Skeletal muscle cell (primary cell): ENCODE measurements at regions not wholly inside any gene's neighbourhood (a gene's known extent, or its start where the extent isn't known, plus 50 kb on each side); places are given as distances from the start of the nearest gene placed in this dataset.
A peak's percentile ranks its signal among the peaks of the same experiment; 100 is the strongest.
"Not testable (repeated sequence)": the region's sequence is repeated elsewhere in the genome, so short reads cannot be mapped to it uniquely, and the experiment has no call there.

Experiments
- DNase-seq: peaks from one replicate; pipeline ENCODE4 v3.0.0-alpha.2; 2010; ENCODE audit warnings: low read depth
- H3K4me3 ChIP-seq: 2 replicates; pipeline ENCODE4 v1.5.1; 2011; ENCODE audit warnings: low read depth, mild to moderate bottlenecking, control low read depth, low read length, moderate library complexity

DNA sequence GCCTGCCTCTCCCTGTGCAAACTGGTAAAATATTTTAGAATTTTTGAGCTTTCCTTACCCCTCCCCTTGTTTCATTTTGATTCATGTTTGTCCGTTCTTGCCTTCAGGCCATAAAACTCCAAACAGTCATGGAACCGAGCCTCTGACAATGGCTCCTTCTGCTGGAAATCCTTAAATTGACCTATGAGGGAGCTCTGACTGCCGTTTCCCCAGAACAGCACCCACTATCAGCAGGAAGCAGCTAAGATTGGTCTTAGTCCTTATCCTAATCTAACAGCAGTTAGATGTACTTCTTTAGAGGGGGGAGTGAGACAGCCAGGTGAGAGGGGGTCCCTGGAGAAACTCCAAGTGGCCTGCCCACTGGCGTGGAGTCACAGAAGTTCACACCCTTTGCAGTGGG, 106.7 kb downstream of the FAM174A start:
- DNase-seq, result no peak
- H3K4me3 ChIP-seq, result no peak overlapping the region

DNA sequence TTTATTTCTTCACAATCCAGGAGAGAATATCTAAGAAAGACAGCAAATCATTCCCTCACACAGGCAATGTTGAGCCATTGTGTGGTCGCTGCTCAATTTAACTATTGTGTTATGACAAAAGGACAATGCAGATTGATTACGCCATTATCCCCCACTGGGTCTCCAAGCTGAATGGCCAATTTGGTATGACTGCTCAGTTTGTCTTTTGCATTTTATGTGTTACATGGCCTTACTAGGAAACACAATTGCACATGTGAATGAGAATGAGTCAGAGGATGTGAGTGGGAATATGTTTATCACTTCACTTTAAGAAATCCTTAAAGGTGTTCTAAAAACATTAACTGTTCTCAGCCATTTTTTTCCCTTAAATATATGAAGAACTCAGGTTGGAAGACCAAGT, 108.3 kb downstream of the FAM174A start:
- H3K4me3 ChIP-seq, result no peak overlapping the region
- DNase-seq, result peak; percentile 12

DNA sequence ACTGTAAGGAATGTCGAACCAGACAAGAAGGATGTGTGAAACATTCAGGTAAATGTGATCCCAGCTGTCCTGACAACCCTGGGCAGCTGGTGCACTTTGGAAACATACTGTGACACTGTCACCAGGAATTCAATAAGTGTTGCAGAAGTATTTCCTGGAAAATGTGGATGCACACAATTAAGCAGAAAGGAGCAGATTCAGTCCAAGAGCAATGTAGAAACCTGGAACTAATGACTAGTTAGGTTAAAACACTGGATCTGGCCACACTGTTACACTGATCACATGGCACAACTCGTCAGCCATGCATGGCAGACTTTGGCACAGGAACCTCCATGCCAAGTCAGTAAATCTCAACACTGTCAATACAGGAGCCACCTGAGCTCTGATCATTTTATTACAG, 109.0 kb downstream of the FAM174A start:
- no peak for DNase-seq
- H3K4me3 ChIP-seq, result no peak overlapping the region

DNA sequence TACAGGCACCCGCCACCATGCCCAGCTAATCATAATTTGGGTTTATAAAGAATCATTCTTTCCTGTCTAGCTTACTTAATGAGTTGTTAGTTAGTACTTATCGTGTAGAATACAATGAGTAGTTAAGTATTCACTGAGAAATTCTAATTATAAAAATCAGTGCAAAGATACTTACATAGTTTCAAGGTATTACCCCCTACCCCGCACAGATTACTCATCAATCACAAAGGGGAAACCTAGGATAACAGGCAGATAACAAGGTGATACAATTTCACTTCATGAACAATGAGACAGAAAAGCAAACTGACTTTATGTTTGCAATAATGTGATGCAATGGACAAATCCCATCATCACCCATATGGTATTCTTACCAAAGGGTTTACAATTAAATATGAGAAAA, 109.6 kb downstream of the FAM174A start:
- H3K4me3 ChIP-seq, result no peak overlapping the region
- DNase-seq, result no peak

DNA sequence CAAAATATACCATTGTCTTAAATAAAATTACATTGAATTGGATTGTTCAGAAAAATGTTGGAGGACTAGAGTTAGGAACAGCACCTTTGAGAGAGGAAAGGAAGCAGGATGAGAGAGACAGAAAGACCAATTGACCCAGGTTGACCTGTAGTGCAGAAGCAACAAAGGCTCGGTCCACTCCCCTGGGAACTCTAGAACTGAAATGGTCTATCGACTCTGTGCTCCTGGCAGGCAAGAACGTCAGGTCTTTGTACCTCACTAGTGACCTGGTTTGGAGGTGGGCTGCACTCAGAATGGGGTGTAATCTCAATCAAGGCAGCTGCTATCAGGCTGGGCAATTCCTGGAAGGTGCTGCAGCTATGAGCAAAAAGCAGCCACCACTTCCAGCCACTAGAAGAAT, 110.8 kb downstream of the FAM174A start:
- no peak overlapping the region for H3K4me3 ChIP-seq
- no peak for DNase-seq

DNA sequence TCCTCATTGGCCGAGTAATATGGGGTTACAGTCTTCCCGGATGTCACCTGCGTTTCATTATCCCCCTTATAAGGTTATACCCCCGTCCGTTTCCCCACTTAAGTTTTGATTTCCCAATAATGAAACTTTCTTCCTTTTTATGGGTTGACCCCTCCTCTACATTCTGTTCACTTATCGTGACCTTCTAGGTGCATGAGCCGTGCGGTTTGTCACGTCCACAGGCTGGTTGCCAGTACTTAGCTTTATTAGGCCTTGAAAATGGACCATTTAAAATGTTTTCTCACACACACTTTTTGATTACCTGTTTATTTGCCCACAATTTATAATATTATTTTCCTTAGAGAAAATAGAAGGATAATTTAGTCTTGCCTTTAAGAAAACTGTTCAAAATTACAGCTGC, 111.5 kb downstream of the FAM174A start:
- no peak for DNase-seq
- H3K4me3 ChIP-seq, result no peak overlapping the region

DNA sequence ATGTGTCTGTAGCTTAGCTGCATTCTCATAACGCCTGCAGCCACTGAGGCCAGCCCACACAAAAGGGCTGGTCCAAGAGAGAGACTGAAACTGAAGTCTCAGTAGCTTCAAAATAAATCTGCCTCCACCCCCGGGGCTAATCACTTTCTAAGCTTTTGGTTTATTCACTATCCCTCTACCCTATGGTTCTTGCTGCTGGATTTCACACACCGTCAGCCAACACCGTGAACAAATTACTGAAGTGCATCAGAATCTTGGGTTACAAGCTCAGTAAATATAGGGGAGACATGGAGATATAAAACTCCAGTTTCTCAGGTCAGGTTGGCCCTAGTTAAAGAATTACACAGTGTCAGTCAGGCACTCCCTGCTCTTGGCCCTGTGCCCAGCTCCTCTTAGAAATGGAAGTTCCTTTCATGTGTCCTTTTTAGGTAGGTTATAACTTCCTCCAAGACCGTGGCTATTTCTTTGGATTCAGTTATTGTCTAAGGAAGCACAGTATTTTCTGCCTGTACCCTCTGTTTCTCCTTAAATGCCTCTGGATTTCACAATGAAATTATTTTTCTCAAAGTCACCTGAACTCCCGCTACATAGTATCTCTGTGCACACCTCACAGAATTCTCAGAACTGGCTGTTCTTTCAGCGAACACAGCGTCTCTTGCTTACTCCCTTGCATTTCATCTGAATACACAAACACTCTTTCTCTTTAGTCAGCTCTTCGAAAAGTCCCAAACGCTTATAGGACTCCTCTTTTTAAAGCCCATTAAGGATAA, 112.5 kb downstream of the FAM174A start:
- no peak for DNase-seq
- no peak overlapping the region for H3K4me3 ChIP-seq

DNA sequence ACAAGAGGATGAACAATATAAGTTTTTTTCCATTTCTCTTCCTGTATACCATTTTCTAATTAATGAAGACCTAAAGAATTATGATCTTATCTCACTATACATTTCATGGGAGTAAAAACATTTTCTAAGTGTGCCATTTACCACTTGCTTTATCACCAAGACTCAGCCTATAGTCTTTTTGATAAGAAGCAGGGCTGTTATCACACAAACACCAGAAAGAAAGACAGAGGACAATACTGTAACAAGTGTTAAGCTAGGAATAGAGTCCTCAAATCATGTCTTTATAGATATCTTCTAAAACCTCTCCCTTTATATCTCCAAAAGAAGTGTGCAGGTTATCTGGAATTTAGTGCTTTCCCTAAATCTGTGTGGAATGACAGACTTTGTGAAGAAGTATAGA, 119.7 kb downstream of the FAM174A start:
- no peak for DNase-seq
- no peak overlapping the region for H3K4me3 ChIP-seq

DNA sequence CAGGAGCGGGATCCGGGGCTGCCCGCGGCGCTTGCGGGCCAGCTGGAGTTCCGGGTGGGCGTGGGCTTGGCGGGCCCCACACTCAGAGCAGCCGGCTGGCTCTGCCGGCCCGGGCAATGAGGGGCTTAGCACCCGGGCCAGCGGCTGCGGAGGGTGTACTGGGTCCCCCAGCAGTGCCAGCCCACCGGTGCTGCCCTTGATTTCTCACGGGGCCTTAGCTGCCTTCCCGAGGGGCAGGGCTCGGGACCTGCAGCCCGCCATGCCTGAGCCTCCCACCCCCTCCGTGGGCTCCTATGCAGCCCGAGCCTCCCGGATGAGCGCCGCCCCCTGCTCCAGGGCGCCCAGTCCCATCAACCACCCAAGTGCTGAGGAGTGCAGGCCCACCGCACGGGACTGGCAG, 121.6 kb downstream of the FAM174A start:
- DNase-seq, H3K4me3 ChIP-seq: not testable (repeated sequence)

DNA sequence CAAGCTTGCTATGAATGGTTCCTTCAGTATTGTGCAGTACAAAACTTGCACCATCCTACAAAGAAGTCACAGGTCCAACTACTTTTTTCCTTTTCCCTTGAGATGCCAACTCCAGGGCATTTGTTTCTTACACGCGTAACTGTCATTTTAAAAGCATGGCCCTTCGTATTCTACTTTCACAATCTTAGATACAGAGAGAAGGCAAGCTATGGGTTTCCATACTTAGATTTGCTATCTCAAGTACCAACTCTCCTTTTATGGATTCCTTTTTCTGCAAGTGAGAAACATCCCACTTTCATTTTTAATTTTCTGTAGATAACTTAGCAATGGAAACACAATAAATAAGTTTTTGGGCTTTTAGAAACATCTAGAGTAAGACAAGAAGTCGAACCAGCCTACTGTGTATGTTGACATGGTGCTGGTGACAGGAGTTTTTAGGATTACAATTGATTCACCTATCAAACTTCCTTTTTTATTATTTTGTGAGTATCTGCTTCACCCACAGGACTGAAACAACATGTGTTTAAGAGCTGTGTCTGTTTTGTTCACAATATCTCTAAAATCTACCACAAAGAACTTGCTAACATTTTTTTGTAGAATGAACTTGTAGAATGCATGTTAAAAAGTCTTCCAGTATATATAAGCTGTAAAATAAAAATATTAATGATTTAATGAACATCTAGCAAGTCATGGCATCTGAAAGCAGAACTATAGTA, 124.1 kb downstream of the FAM174A start:
- no peak overlapping the region for H3K4me3 ChIP-seq
- DNase-seq, result no peak

DNA sequence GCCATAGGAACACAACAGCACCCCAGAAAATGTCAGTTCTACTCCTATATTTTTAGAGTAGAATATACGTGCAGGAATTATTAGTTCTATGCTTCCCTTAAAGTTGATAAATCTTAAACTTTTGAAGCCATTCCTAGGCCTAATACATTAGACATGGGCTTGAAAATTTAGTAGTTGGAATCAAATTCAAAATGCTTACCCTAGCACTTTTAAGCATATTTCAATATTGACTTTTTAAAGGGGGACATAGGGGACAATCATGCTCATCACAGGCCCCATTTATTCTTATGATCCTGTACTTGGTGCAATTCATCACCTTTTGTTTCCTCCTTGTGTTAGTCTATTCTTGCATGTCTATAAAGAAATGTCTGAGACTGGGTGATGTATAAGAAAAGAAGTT, 129.0 kb downstream of the FAM174A start:
- no peak overlapping the region for H3K4me3 ChIP-seq
- DNase-seq, result no peak

DNA sequence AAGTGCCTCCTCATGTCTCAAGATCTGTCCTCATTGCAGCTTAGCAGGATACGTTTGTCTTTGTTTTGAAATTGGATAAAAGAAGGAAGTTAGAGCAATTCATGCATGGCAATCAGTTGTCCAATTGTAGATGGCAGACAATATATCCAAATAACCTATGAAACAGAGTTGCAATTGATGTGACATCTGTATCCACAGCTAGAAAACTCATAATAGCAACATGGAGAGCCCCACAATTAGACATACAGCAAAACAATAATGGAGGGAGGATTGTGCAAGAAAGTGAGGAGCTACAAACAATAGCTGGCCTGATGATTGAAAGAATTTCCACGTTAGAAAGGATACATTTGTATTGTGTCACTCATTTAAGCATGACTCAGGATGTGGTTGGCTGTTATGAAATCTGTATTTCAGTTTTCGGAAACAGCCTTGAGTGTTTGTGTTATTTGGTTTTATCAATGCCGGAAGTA, 132.0 kb downstream of the FAM174A start:
- peak; percentile 65 for DNase-seq
- H3K4me3 ChIP-seq, result no peak overlapping the region

DNA sequence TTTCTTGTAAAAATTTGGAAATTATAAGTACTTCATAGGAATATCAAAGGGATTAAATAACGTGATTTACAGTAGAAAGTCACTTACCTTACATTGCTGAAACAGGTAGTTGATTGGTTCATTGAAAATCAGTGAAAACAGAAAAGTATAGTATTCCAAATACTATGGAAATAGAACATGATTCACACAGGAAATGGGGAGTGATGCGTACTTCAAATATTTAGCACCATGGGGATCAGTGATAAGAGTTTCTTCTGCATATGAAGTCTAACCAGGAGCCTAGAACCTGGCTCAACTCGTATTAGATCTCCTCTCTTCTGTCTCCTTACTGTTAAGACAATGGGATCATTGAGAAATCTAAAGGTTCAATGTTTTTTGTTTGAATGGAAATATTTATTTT, 133.3 kb downstream of the FAM174A start:
- no peak for DNase-seq
- H3K4me3 ChIP-seq, result no peak overlapping the region

DNA sequence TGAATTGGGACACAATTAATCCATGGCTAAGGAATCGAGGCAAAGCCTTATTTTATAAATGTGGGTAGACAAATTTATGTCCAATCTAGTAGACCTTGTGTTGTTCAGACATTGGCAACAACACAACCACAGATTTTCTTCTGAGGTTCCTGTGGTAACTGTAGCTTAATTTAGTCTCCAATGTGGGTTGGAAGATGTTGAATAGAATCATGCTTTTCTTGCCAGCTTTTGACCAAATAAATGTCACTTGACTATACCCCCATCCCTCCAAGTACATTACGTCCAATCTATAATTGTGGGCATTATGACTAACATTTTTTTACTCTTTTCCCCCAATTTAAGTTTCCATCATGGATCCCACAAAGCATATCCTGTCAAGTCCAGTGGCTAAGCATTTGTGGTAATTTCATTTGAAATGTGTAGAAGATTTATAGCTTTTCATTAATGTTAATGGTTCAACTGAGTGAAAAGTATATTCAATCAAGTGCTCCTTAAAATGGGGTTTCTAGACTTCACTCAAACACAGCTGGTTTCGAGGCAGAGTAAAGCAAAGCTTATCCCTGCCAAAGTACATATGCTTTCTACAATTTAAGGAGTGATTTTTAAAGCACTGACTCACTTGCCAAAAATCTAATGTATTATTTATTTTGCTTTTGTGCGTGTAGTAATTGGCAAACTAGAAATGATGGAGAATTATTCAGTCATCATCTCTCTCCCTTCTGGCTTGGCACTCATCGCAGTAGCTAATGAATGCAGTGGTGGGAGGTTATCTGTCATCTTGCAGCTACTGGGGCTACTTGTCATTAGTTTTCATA, 141.8 kb downstream of the FAM174A start:
- no peak for DNase-seq
- H3K4me3 ChIP-seq, result no peak overlapping the region

DNA sequence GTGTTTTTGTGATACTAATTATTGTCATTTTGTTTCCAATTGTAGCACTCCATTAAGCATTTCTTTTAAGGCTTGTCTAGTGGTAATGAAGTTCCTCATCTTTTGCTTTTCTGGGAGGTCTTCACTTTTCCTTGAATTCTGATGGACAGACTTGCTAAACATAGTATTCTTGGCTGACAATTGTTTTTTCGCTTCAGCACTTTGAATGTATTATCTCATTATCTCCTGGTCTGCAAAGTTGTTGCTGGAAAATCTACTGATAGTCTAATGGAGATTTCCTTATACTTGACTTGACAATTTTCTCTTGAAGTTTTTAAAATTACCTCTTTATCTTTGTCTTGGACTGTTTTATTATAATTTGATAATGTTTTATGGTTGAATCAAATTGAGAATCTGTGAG, 147.5 kb downstream of the FAM174A start:
- no peak overlapping the region for H3K4me3 ChIP-seq
- no peak for DNase-seq

DNA sequence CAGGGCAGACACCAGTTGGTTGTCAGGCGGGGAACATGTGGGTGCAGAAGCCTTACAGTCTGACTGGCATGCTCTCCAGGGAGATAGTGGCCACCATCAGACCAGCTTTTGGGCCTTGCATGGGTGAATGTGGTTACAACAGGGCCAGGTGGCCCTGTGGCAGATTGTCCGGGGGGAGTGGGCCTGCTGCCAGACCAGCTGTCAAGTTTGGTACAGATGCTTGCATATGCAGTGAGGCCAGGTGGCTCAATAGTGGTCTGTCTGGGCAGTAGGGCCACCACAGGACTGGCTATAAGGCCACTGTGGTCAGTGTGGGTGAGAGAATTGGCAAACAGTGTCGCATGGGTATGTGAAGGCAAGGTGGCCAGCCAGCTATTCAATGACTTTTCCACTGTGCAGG, 148.7 kb downstream of the FAM174A start:
- no peak for DNase-seq
- H3K4me3 ChIP-seq, result no peak overlapping the region

DNA sequence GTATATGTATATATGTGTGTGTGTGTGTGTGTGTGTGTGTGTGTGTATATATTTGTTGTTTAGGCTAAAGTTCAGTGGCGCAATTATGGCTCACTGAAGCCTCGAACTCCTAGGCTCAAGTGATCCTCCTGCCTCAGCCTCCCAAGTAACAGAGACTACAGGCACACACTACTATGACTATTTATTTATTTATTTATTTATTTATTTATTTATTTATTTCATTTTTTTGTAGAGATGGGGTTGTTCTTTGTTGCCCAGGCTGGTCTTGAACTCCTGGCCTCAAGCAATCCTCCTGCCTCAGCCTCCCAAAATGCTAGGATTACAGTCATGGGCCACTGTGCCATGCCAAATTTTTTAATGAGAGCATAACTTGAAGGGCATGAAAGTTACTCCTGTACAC, 149.9 kb downstream of the FAM174A start:
- not testable (repeated sequence) for H3K4me3 ChIP-seq, DNase-seq

DNA sequence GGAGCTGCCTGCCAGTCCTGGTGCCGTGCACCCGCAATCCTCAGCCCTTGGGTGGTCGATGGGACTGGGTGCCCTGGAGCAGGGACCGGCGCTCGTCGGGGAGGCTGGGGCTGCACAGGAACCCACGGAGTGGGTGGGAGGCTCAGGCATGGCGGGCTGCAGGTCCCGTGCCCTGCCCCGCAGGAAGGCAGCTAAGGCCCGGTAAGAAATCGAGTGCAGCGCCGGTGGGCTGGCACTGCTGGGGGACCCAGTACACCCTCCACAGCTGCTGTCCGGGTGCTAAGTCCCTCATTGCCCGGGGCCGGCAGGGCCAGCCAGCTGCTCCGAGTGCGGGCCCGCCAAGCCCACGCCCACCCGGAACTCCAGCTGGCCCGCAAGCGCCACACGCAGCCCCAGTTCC, 153.7 kb downstream of the FAM174A start:
- DNase-seq, H3K4me3 ChIP-seq: not testable (repeated sequence)

DNA sequence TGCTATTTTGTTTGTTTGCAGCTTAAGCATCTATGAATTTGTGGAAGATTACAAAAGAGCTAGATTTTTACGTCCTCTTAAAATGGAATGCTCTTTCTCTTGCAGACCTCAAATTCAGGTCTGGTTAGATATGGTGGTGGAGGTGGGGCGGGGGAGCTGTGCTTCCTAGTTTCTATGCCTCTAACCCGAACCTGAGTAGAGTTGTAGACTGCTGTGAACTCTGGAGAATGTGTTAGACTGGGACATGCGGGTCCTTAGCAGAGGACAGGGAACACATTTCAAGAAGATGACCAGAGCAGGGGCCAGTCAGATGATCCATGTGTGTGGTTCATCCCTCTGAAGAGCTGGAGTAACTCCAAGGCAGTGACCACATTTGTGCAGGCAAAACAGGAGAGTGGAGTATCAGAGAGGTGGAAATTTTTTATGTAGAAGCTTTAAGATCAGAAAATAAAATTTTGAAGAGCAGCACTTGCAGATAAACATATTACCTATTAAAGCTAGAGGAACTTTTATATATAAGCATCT, 154.9 kb downstream of the FAM174A start:
- DNase-seq, result no peak
- H3K4me3 ChIP-seq, result no peak overlapping the region

DNA sequence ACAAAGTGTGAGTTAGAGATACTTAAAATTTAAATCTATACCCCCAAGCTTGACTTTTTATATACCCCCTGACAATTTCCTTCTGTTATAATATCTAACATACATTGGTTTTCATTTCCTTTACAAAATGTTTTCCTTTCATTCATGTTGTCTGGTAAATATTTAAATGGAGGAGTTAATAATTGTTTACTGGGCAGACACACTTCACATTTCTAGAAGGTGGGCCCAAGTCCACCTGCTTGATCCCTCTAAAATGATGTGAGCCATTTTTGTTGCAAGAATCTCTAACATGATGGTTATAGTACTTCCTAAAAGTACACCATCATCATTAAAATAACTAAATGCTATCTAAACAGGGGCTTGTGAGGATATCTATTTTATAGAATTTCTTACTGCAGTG, 155.9 kb downstream of the FAM174A start:
- no peak for DNase-seq
- no peak overlapping the region for H3K4me3 ChIP-seq
